T-helper 9 cell (primary cell): ENCODE measurements at regions not wholly inside any gene's neighbourhood (a gene's known extent, or its start where the extent isn't known, plus 50 kb on each side); places are given as distances from the start of the nearest gene placed in this dataset.

ENCODE experiments used
- DNase-seq: peaks from one replicate; pipeline ENCODE4 v3.0.0-alpha.2; 2020

- DNase-seq = no peak
These were observed 198.2 kb upstream of the LDB2 start for GRCh38 chr4:17096692-17097091.

- no peak for DNase-seq
These were observed 197.3 kb upstream of the LDB2 start for GRCh38 chr4:17095771-17096170.

GRCh38 chr4:17094876-17095210 lies 196.4 kb upstream of the LDB2 start:
- no peak for DNase-seq

- DNase-seq = no peak
These were observed 195.9 kb upstream of the LDB2 start for GRCh38 chr4:17094159-17094875.

DNA sequence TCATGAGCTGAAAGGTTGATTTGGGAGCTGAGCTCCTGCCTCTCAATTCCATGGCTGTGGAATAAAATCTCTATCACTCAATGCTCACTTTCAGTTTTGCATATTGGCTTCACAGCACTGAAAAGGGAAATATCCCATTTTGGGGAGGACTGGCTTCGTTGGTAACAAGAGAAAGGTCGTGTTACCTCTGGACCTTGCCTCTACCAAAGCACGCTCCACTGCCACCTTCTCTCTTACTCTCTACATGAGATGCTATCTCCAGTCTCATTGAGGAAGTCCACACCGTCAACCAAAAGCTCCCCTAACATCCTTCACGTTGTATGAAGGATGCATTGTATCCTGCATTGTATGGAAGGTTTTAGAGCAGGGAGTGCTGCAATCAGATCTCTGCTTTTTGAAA lies 195.0 kb upstream of the LDB2 start:
- DNase-seq = no peak

DNA sequence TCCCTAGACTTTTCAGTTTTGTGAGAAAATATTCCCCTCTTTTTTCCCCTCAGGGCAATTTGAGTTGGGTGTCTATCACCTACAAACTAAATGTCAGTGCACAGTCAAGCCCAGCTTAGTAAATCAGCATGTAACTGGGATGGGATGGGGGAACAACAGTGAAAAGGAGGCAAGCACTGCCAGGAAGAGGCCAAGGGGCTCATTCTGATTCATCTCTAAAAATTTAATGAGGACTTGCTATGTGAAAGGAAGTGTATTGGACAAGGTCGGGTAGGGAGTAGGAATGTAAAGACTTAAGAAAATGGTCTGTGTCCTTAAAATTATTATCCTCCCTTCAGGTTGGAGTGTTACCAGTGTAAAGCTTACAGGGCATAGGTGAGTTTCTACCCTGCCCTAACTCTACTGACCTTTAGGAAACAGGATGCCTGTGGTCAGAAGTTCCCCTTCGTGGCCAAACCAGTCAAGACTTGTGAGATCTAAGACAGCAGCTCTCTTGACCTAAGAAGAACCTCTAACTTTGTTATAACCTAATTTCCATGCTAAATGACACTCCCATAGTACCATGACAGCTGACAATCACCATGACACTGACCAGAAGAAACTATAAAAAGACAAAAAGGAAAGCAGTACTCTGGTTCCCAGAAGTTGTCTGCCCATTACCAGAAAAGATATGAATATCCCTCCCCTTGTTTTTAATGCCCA lies 194.4 kb upstream of the LDB2 start:
- DNase-seq = no peak

- DNase-seq = no peak
These were observed 192.7 kb upstream of the LDB2 start for GRCh38 chr4:17091104-17091503.

DNA sequence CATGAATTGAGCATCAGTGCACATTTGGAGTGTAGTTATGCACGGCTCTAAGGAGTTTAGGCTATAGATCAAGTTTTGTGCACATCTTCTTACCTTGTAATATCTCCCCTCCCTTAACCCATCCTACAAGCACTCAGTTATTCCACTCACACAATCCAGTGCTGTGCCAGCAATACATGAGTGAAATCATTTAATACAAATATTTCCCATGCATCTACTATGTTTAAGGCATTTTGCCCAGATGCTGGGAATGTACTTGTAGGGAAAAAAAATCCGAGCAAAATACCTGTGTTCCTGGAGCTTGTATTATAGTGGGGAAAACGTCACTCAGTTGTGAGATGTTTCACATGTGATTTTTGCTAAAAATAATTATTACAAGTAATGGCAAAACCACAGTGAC lies 191.6 kb upstream of the LDB2 start:
- DNase-seq = no peak

- no peak for DNase-seq
These were observed 187.0 kb upstream of the LDB2 start for GRCh38 chr4:17085416-17085815.

GRCh38 chr4:17082186-17082585 lies 183.7 kb upstream of the LDB2 start:
- no peak for DNase-seq

- no peak for DNase-seq
These were observed 182.7 kb upstream of the LDB2 start for GRCh38 chr4:17081179-17081578.

- DNase-seq = no peak
These were observed 178.7 kb upstream of the LDB2 start for GRCh38 chr4:17077105-17077504.

GRCh38 chr4:17072483-17072882 lies 174.0 kb upstream of the LDB2 start:
- no peak for DNase-seq

DNA sequence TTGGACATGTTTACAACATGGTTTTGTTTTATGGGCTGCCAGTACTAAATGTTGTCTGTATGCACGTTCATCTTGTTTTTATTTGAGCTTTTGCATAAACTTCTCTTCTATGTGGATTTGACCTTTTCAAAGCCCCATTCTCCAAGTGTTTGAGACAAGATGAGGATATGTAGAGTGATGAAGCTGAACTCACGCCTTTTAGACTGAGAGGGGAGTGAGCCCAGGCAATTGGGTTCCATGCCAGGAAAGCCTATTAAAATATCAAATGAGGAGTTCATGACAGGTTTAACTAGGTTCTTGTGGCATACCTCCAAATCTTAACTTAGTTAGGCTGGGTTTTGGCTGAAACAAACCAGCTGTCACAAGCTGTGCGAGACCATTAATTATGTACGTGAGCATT lies 170.4 kb upstream of the LDB2 start:
- no peak for DNase-seq

DNA sequence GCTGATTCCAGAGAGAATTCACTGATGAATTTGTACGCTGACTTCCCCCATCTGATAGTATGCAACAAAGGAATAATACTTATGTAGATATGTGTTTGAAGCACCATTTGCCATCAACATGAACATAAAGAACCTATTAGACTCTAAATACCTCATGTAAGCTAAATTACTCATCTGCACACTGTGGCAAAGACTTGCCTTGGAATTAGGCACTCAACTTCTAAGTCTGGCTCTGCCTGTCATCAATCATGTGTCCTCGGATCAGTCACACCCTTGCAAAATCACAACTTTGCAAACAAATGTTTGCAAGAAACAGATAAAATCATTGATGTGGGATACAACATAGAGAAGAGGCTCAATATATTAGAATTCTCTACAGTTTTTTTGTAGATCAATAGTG lies 169.9 kb upstream of the LDB2 start:
- DNase-seq = no peak

DNA sequence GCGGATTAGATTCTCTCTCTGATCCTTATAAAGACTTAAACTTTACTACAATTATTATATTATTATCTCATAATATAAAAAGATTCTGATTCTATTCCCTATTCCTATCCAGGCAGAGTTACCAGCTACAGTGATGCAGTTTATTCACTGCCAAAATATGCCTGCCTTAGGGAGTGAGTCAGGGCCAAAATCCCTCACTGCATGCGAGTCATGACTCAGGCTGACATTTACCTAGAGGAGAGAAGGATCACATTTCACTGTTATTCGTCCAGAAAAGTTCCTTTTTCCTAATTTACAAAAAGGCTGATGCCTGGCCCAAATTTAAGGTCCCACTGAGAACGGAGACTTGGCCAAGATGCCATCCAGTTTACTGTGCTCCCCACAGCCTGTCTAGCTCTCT lies 168.5 kb upstream of the LDB2 start:
- DNase-seq = no peak

- DNase-seq = no peak
These were observed 167.8 kb upstream of the LDB2 start for GRCh38 chr4:17066236-17066635.

GRCh38 chr4:17065821-17066220 lies 167.4 kb upstream of the LDB2 start:
- DNase-seq = no peak

DNA sequence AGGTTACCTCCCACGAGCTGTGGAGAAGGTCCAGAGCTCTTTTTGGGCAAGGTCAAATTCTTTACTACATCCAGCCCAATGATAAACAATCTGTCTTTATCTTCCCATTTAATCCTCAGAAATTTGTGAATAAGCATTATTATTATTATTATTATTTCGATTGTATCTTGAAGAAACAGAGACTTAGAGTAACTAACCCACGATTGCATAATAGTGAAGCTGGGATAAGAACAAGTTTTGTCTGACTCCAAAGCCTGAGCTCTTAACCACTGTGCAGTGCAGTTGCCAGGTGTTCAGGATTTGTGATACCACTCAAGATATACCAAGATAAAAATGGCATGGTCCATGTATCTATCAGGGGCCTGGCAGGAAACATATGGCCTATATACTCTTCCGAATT lies 166.5 kb upstream of the LDB2 start:
- no peak for DNase-seq

GRCh38 chr4:17063888-17064287 lies 165.4 kb upstream of the LDB2 start:
- DNase-seq = no peak

- DNase-seq = no peak
These were observed 161.8 kb upstream of the LDB2 start for GRCh38 chr4:17060230-17060629.

- DNase-seq = no peak
These were observed 160.7 kb upstream of the LDB2 start for GRCh38 chr4:17058916-17059741.

GRCh38 chr4:17058536-17058915 lies 160.1 kb upstream of the LDB2 start:
- DNase-seq = no peak

- DNase-seq = no peak
These were observed 158.6 kb upstream of the LDB2 start for GRCh38 chr4:17057035-17057434.
